Astrocyte of the cerebellum (primary cell): ENCODE measurements at regions not wholly inside any gene's neighbourhood (a gene's known extent, or its start where the extent isn't known, plus 50 kb on each side); places are given as distances from the start of the nearest gene placed in this dataset.

ENCODE experiments used
- DNase-seq: peaks from one replicate; pipeline ENCODE4 v3.0.0-alpha.2; 2011; ENCODE audit warnings: low read depth
- H3K4me3 ChIP-seq: 2 replicates; pipeline ENCODE4 v1.5.1; 2011; ENCODE audit warnings: mild to moderate bottlenecking, low read depth, low read length, moderate library complexity
- in situ Hi-C: cut with HindIII; loops from 2 replicates; pipeline ENCODE4 v1.10.0; 2017; ENCODE audit warnings: low sequenced_read_pairs
- TF ChIP-seq, protein P1 (sequence below): IDR thresholded peaks from 2 replicates; pipeline ENCODE4 v1.5.1; 2012; ENCODE audit warnings: low read length, low read depth, moderate library complexity, mild to moderate bottlenecking; ENCODE audit errors: missing control alignments

DNA sequence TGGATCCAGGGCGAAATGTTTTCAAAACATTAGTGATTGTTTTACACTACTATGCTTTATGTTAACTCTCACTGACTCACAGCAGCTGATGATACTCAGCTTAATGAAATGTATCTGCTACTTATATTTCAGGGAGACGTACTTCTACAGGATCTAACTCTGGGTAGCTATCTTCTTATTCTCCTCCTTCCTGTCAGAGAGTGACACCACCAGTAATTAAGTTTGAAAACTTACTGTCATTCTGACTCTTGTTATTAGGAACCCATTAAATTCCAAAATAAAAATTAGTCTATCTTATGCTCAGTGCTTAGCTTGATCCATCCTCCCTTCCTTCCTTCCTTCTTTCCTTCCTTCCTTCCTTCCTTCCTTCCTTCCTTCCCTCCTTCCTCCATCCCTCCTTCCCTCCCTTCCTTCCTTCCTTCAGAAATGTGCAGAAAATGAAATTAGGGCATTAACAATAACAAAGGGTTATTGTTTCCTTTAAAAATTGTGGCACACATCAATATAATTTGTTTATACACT lies 441.1 kb downstream of the MEIS1 start:
- TF ChIP-seq, protein P1, sequence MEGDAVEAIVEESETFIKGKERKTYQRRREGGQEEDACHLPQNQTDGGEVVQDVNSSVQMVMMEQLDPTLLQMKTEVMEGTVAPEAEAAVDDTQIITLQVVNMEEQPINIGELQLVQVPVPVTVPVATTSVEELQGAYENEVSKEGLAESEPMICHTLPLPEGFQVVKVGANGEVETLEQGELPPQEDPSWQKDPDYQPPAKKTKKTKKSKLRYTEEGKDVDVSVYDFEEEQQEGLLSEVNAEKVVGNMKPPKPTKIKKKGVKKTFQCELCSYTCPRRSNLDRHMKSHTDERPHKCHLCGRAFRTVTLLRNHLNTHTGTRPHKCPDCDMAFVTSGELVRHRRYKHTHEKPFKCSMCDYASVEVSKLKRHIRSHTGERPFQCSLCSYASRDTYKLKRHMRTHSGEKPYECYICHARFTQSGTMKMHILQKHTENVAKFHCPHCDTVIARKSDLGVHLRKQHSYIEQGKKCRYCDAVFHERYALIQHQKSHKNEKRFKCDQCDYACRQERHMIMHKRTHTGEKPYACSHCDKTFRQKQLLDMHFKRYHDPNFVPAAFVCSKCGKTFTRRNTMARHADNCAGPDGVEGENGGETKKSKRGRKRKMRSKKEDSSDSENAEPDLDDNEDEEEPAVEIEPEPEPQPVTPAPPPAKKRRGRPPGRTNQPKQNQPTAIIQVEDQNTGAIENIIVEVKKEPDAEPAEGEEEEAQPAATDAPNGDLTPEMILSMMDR, result no peak
- DNase-seq, result no peak
- no peak overlapping the region for H3K4me3 ChIP-seq
- in situ Hi-C loops, result no loop called here

DNA sequence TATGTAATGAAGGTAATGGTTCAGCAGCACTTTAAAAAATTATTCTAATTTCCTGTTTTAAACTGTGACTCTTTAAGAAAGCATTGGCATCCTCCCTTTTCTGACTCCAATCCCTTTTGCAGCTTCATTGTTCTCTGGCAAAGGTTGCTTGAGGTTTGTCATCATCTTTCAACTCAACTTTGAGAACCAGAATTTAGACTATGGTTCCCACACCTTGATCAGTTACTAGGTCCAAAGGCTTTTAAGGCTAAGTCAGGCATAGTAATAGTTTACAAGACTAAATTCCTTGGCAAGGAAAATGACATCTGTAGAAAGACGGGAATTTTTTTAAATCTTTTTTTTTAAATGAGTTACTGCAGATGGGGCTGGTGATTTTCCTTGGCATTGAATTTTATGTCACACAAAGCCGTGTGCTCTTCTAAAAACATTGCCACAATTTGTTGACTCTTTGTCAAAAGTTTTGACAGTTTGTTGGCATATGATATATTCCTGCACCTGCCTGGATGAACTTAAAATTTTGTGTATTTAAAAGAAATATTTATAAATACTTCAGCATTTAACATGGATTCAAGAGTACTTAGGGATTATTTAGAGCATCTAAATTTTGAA lies 451.0 kb downstream of the MEIS1 start:
- DNase-seq, result no peak
- TF ChIP-seq, protein P1, result no peak
- in situ Hi-C loops, result no loop called here
- no peak overlapping the region for H3K4me3 ChIP-seq

DNA sequence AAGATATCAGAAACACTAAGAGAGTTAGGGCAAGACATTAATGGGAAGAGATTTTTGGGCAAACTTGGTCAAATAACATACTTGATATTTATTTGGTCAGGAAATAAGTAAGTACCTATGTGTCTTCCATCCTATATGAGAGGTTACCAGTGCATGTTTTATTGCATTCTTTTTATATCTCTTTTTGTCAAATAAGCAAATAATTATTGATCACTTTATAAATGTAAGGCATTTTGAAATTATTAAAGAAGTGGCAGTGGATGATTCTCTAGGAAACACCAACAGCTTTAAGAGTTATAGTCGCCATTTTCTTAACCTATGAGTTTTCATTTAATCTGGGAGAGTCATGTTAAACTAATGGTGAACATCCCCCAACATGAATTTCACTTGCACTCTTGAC lies 453.3 kb downstream of the MEIS1 start:
- no peak for DNase-seq
- TF ChIP-seq, protein P1, result no peak
- in situ Hi-C loops, result no loop called here
- H3K4me3 ChIP-seq, result no peak overlapping the region

DNA sequence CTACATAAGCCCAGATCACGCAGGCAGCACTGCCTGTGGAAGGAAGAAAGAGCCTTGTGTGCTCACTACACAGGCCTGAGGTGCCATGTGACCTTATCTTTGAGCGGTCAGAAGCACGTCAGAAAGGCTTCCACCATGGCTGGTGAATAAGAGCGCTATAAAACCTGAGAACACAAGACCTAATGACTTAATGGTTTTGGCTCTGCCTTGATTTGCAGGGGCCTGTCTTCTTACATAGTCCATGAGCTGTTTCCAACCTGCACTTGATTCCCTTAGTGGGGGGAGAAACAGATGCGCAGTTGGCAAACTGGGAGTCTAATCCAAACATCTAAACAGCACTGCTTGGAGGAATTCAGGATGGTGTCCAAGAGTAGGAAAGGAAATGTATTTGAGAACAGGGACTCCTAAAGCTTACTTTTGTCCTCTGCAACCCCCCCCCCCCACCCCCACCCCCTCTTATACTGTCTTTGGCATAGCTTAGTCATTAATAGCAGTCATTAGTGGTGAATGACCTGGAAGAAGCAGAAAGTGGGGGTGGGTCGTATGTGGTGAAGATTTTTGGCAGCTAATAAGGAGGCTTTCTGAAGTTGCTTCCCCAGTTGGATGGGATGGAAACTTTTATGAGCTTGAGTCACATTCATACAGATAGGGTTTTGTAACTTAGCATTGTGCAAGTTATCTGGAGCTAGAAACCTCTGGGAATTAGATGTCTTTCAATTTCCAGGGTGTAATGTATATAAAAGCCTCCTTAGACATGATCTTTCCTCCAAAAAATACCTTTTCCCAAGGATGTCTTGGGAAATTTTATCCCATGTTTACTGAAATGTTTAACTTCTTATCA lies 454.1 kb downstream of the MEIS1 start:
- TF ChIP-seq, protein P1, result no peak
- no peak overlapping the region for H3K4me3 ChIP-seq
- peak; percentile 84 for DNase-seq
- in situ Hi-C loops, result no loop called here

DNA sequence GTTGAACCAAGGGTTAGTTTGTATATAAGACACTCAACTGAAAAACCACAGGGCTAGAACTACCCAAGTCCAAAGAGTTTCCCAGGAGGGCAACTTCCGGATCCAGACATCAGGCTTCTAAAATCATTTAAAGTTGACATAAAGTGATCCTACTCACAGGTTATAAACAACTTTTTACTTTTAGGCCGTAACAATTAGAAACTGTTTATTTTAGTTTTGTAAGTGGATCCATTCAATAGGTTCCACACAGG lies 454.6 kb downstream of the MEIS1 start:
- TF ChIP-seq, protein P1, result no peak
- in situ Hi-C loops, result no loop called here
- no peak overlapping the region for H3K4me3 ChIP-seq
- DNase-seq, result no peak

DNA sequence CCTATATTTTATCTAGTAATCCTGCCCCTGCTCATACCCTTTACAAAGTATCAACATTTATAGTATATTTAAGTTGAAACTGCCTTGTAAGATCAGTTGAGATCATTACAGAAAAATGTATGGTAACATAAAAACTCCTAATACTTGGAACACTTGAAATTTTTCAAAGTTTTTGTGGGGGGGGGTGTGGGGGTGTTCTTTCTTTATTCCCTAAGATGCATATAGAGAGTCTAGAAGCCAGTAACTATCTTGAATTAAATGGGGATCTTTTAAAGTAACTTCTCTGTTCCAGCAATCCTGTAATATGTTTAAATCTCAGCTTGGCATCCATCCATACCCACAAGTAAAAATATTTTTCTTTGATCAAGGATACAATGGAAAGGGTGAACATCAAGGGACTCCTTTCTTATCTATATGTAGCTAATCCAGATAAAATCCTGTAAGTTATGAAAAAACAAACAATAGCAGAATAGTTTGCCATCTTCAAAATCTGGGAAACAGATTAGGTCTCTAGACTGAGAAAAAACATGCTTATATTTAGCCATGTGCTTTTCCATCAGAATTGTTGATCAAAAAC lies 455.3 kb downstream of the MEIS1 start:
- no peak for DNase-seq
- no peak overlapping the region for H3K4me3 ChIP-seq
- TF ChIP-seq, protein P1, result no peak
- in situ Hi-C loops, result no loop called here
